ENCODE measurements at regions not wholly inside any gene's neighbourhood (a gene's known extent, or its start where the extent isn't known, plus 50 kb on each side); places are given as distances from the start of the nearest gene placed in this dataset.

DNA sequence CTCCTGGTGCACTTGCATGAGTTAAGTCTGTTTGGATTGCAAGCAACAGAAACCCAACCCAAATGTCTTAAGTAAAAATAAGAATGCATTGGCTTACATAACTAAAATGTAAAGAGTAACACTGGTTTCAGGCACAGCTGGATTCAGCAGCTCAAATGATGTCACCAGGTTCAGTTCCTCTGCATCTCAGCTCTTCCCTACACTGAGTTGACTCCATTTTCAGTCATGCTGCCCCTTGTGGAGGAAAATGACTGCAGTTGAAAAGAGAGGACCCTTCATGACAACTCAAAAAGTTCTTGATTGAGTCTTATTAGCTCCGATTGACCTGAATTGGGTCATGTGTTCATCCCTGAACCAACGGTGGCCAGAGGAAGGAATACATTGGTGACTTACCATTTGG lies 138.5 kb upstream of the ABI3BP start:
- BruUV-seq (replicated peaks) = no TSS peak
- TF ChIP-seq, protein P1, sequence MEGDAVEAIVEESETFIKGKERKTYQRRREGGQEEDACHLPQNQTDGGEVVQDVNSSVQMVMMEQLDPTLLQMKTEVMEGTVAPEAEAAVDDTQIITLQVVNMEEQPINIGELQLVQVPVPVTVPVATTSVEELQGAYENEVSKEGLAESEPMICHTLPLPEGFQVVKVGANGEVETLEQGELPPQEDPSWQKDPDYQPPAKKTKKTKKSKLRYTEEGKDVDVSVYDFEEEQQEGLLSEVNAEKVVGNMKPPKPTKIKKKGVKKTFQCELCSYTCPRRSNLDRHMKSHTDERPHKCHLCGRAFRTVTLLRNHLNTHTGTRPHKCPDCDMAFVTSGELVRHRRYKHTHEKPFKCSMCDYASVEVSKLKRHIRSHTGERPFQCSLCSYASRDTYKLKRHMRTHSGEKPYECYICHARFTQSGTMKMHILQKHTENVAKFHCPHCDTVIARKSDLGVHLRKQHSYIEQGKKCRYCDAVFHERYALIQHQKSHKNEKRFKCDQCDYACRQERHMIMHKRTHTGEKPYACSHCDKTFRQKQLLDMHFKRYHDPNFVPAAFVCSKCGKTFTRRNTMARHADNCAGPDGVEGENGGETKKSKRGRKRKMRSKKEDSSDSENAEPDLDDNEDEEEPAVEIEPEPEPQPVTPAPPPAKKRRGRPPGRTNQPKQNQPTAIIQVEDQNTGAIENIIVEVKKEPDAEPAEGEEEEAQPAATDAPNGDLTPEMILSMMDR (conservative IDR thresholded peaks at IDR 0.05; ENCODE audit: low read depth, low read length) = peak; percentile 48
- no peak for TF ChIP-seq EZH2phosphoT487 (IDR thresholded peaks at IDR 0.05; ENCODE audit: borderline replicate concordance, low read length)
- H2AFZ ChIP-seq (ENCODE audit: low read length) = no peak overlapping the region
- CTCF ChIA-PET = no interaction called here
- H4K20me1 ChIP-seq (ENCODE audit: low read length) = no peaks in the 10 kb centered on the region
- peaks cover 3% of the 10 kb centered on the region; the same call in 1 of the 2 replicates for H3K4me1 ChIP-seq (ENCODE audit: insufficient read depth, low read length)
- H3K4me2 ChIP-seq (ENCODE audit: low read length) = no peak overlapping the region
- no peaks in the 10 kb centered on the region for H3K79me2 ChIP-seq (ENCODE audit: low read length)
- no peak overlapping the region for H3K9ac ChIP-seq (ENCODE audit: low read length)
- peak; percentile 9 for DNase-seq
- H3F3A ChIP-seq (ENCODE audit: low read length, unreplicated experiment) = no peaks in the 10 kb centered on the region
- no peak overlapping the region for H3K4me3 ChIP-seq (ENCODE audit: low read length)
- no peak for ATAC-seq
- no peaks in the 10 kb centered on the region for H3K27me3 ChIP-seq (ENCODE audit: low read length)
- no peaks in the 10 kb centered on the region for H3K9me2 ChIP-seq (replicated peaks; ENCODE audit: low read length)
- POLR2A ChIA-PET (ENCODE audit: unreplicated experiment) = no interaction called here
- H3K36me3 ChIP-seq (ENCODE audit: low read depth, low read length) = no peaks in the 10 kb centered on the region
- intact Hi-C loops (cut with micrococcal nuclease) = no loop called here
- H3K9me3 ChIP-seq (ENCODE audit: low read length) = no peaks in the 10 kb centered on the region
- no peak overlapping the region for H3K27ac ChIP-seq (ENCODE audit: low read length)

DNA sequence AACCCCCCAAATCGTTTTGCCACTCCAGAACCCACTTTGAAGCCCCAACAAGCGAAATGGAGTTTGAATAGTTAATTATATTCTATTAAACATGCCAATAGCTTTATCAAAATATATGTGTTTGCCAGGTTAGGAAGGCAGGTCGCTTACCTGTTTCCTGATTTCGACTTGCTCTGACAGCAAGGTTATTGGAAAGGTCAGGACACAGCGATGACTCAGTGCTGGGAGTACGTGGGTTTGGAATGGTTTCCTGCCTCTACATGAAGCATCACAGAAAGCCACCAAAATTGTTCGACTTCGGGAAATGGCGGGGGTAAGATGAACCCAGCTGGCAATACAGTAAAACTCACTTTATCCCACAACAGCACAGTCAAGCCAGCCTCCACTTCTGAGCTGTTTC lies 135.6 kb upstream of the ABI3BP start:
- DNase-seq = peak; percentile 11
- no peak for ATAC-seq

DNA sequence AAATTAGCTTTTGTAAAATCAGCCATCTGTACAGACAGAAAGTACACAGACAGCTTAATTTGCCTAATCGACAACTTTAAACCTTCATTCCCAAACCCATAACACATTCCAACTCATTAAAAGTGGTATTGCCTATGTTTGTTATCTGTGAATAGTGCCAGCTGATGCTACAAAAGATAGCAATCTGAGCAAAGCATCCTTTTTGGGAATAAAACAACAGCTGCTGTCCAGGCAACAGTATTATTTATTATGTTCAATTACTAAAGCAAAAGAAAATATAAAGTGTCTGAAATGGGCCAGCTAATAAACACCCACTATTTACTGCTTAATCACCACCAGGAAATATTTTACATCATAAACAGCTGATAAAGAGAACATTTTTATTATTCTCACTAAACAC lies 134.8 kb upstream of the ABI3BP start:
- ChIA-PET POLR2A (ENCODE audit: unreplicated experiment) (no interaction called here), CTCF (no interaction called here)
- H3K27me3 ChIP-seq (ENCODE audit: low read length) = no peaks in the 10 kb centered on the region
- no peak for ATAC-seq
- peaks cover 3% of the 10 kb centered on the region; the same call in 1 of the 2 replicates for H3K4me1 ChIP-seq (ENCODE audit: insufficient read depth, low read length)
- DNase-seq = no peak
- no peak for TF ChIP-seq EZH2 (IDR thresholded peaks at IDR 0.05; ENCODE audit: low read length, unreplicated experiment)
- TF ChIP-seq, protein P1 (conservative IDR thresholded peaks at IDR 0.05; ENCODE audit: low read depth, low read length) = no peak
- H3K36me3 ChIP-seq (ENCODE audit: low read depth, low read length) = no peaks in the 10 kb centered on the region
- no TSS peak for BruUV-seq (replicated peaks)
- no peak overlapping the region for H3K27ac ChIP-seq (ENCODE audit: low read length)
- intact Hi-C loops (cut with micrococcal nuclease) = no loop called here
- no peaks in the 10 kb centered on the region for H3K9me2 ChIP-seq (replicated peaks; ENCODE audit: low read length)
- no peaks in the 10 kb centered on the region for H3K79me2 ChIP-seq (ENCODE audit: low read length)
- H3K9me3 ChIP-seq (ENCODE audit: low read length) = no peaks in the 10 kb centered on the region
- H3K4me3 ChIP-seq (ENCODE audit: low read length) = no peak overlapping the region
- no peak overlapping the region for H2AFZ ChIP-seq (ENCODE audit: low read length)
- H3F3A ChIP-seq (ENCODE audit: low read length, unreplicated experiment) = no peaks in the 10 kb centered on the region
- no peaks in the 10 kb centered on the region for H4K20me1 ChIP-seq (ENCODE audit: low read length)
- H3K4me2 ChIP-seq (ENCODE audit: low read length) = no peak overlapping the region
- H3K9ac ChIP-seq (ENCODE audit: low read length) = no peak overlapping the region

More for the DNA sequence above, 135.6 kb upstream of the ABI3BP start:
- no TSS peak for BruUV-seq (replicated peaks)
- ChIA-PET POLR2A (ENCODE audit: unreplicated experiment) (interaction anchor here (0.5 kb wide), 1 partner anchor 59 kb away, joined by 3 read pairs; no protein-coding TSS in a partner anchor), CTCF (no interaction called here)
- Histone ChIP-seq H3K4me2 (ENCODE audit: low read length) (no peak overlapping the region), H2AFZ (ENCODE audit: low read length) (no peak overlapping the region), H3K9ac (ENCODE audit: low read length) (no peak overlapping the region), H3F3A (ENCODE audit: low read length, unreplicated experiment) (no peaks in the 10 kb centered on the region), H3K9me2 (replicated peaks; ENCODE audit: low read length) (no peaks in the 10 kb centered on the region), H3K36me3 (ENCODE audit: low read depth, low read length) (no peaks in the 10 kb centered on the region), H3K9me3 (ENCODE audit: low read length) (no peaks in the 10 kb centered on the region), H3K4me3 (ENCODE audit: low read length) (no peak overlapping the region), H3K79me2 (ENCODE audit: low read length) (no peaks in the 10 kb centered on the region), H4K20me1 (ENCODE audit: low read length) (no peaks in the 10 kb centered on the region), H3K4me1 (ENCODE audit: insufficient read depth, low read length) (peaks cover 3% of the 10 kb centered on the region; the same call in 1 of the 2 replicates), H3K27me3 (ENCODE audit: low read length) (no peaks in the 10 kb centered on the region), H3K27ac (ENCODE audit: low read length) (no peak overlapping the region)
- intact Hi-C loops (cut with micrococcal nuclease) = no loop called here
- TF ChIP-seq EZH2phosphoT487 (IDR thresholded peaks at IDR 0.05; ENCODE audit: borderline replicate concordance, low read length) (no peak), EZH2 (IDR thresholded peaks at IDR 0.05; ENCODE audit: low read length, unreplicated experiment) (no peak)

Data from PC-3 (cell line).